Ectodermal cell (in vitro differentiated cells): ENCODE measurements at regions not wholly inside any gene's neighbourhood (a gene's known extent, or its start where the extent isn't known, plus 50 kb on each side); places are given as distances from the start of the nearest gene placed in this dataset.

Experiments used
- H3K27ac ChIP-seq: 2 replicates; pipeline ENCODE4 v1.7.0; 2013; ENCODE audit warnings: mild to moderate bottlenecking, low read depth, low read length; ENCODE audit not compliant: insufficient read depth, poor library complexity, severe bottlenecking
- H3K27me3 ChIP-seq: 2 replicates; pipeline ENCODE4 v1.7.0; 2013; ENCODE audit warnings: mild to moderate bottlenecking, low read length; ENCODE audit not compliant: insufficient read depth, control insufficient read depth, poor library complexity, severe bottlenecking
- H3K36me3 ChIP-seq: one replicate; pipeline ENCODE4 v1.7.0; 2013; ENCODE audit warnings: low read length; ENCODE audit not compliant: control insufficient read depth, insufficient read depth
- H3K4me1 ChIP-seq: one replicate; pipeline ENCODE4 v1.7.0; 2013; ENCODE audit warnings: low read length; ENCODE audit not compliant: control insufficient read depth, insufficient read depth
- H3K4me3 ChIP-seq: 2 replicates; pipeline ENCODE4 v1.7.0; 2013; ENCODE audit warnings: low read depth, low read length, control low read depth; ENCODE audit not compliant: insufficient read depth
- H3K9me3 ChIP-seq: 2 replicates; pipeline ENCODE4 v1.7.0; 2013; ENCODE audit warnings: mild to moderate bottlenecking, low read length, moderate library complexity; ENCODE audit not compliant: control insufficient read depth
- WGBS, 2 experiments: methylation state at CpG; one replicate each; pipeline ENCODE4 v1.1.7; 2013; ENCODE audit warnings: missing lambda C conversion rate in 2 of 2; 5-methylcytosine and 5-hydroxymethylcytosine counted together

DNA sequence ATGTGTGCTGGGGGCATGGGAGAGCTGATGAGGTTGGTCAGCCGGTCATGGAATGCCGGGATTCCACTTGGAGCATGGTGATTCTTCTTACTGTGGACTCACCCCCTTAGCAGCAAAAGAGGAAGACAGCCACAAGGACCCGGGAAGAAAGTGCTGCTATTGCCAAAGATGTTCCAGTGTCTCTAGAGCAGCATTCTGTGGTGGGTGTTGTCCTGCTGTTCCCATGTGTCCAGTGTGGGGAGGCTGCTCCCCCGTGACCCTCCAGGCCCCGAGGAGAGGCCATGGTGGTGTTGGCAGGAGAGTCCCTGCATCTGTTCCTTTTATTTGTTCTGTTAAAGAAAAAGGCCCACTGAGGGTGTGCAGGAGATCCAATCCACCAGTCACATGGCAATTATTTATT, 499.4 kb downstream of the RPS24 start:
- WGBS, 2 experiments: 84 to 85% methylated on average over 5 of the region's 5 CpGs
- no peaks in the 10 kb centered on the region for H3K36me3 ChIP-seq
- no peaks in the 10 kb centered on the region for H3K27me3 ChIP-seq
- H3K4me3 ChIP-seq: no peak overlapping the region
- H3K9me3 ChIP-seq: no peaks in the 10 kb centered on the region
- H3K4me1 ChIP-seq: no peaks in the 10 kb centered on the region
- H3K27ac ChIP-seq: no peak overlapping the region

DNA sequence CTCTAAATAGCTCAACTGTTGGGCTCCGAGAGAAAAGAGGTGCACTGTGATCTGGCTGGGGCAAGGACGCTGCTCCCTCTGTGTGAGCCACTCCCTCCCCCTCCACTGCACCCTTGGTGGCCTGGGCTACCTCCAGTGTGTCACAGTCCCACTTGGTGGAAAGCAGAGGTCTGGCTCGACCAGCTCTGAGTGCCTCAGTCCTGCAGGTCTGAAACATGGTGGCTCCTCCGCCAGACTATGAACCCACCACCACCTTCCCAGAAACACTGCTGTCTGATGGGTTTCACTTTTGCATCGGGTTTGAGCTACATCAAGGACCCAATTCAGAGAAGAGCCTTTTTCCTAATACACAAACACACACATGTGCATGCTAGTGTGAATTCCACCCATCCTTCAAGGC, 500.1 kb downstream of the RPS24 start:
- WGBS, 2 experiments: 83% methylated on average over 5 of the region's 5 CpGs

DNA sequence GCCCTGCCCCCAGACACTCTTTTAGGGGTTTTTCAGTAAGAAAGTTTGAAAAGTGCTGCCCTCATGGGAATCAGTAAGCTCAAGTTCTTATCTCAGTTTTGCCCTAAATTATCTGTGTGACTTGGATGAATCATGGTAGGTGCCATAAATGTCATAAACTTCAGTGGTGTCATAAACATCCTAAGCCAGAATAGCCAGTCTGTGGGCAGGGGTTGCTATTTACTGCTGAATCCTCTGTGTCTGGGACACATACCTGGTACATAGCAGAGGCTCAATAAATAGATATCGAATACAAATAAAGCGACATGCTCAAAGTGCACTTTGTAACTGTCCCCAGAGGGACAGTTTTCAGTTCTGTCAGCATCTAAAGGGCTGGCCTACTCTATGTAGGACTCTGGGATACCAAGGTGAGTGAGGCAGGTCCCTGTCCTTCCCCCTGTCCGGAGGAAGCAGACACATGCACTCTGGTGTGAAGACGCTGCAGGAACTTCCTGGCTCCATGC, 502.1 kb downstream of the RPS24 start:
- Histone ChIP-seq H3K4me1 (no peaks in the 10 kb centered on the region), H3K27me3 (no peaks in the 10 kb centered on the region), H3K4me3 (no peak overlapping the region), H3K27ac (no peak overlapping the region), H3K9me3 (no peaks in the 10 kb centered on the region), H3K36me3 (no peaks in the 10 kb centered on the region)
- WGBS, 2 experiments: 90 to 94% methylated on average over 4 of the region's 4 CpGs

More for the DNA sequence above, 500.1 kb downstream of the RPS24 start:
- Histone ChIP-seq H3K36me3 (no peaks in the 10 kb centered on the region), H3K9me3 (no peaks in the 10 kb centered on the region), H3K27ac (no peak overlapping the region), H3K4me3 (no peak overlapping the region), H3K27me3 (no peaks in the 10 kb centered on the region), H3K4me1 (no peaks in the 10 kb centered on the region)

DNA sequence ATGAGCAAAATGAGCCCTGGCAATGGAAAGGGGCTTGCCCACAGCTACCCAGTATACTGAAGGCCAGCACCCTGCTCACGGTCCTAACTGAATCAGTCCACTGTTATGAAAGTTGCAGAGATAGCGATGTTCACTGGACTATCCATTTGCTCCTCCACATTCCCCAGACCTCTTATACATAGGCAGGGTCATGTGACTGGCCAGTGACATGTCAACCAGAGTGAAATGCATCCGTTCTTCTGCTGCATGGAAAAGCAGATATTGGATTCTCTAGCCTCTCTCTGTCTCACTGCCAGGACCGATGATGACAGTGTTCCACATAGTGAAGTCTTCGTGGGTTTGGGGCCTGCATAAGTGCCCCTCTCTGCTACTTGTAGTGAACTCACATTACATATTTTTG, 503.4 kb downstream of the RPS24 start:
- Histone ChIP-seq H3K27ac (no peak overlapping the region), H3K36me3 (no peaks in the 10 kb centered on the region), H3K27me3 (no peaks in the 10 kb centered on the region), H3K4me3 (no peak overlapping the region), H3K9me3 (no peaks in the 10 kb centered on the region), H3K4me1 (no peaks in the 10 kb centered on the region)
- WGBS, 2 experiments: 95 to 97% methylated on average over 5 of the region's 5 CpGs

DNA sequence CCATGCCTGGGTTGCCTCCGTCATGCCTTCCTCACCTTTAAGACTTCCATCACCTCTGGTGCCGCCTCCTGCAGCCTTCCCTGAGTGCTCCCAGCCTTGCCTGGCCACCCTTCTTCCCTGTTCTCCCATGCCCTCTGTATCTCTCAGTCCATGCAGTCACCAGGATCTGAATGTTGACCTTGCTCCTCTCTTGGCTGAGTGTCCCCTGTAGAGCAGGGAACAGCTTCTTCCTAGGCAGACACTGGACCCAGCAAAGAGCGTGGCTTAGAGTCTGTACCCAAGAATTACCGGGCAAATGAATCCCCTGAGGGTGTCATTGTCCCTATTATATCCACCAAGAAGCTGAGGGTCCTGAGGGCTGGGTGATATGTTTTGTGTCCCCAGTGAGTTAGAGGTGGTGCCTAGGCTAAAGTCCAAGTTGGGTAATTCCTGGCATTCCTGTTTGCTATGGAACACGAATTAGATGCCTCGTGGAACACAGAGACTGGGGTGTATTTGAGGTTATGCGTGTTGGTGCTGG, 505.6 kb downstream of the RPS24 start:
- H3K4me3 ChIP-seq: no peak overlapping the region
- H3K36me3 ChIP-seq: no peaks in the 10 kb centered on the region
- H3K27ac ChIP-seq: no peak overlapping the region
- H3K27me3 ChIP-seq: no peaks in the 10 kb centered on the region
- H3K4me1 ChIP-seq: peaks cover 19% of the 10 kb centered on the region
- WGBS, 2 experiments: 88 to 89% methylated on average over 7 of the region's 7 CpGs
- H3K9me3 ChIP-seq: no peaks in the 10 kb centered on the region

DNA sequence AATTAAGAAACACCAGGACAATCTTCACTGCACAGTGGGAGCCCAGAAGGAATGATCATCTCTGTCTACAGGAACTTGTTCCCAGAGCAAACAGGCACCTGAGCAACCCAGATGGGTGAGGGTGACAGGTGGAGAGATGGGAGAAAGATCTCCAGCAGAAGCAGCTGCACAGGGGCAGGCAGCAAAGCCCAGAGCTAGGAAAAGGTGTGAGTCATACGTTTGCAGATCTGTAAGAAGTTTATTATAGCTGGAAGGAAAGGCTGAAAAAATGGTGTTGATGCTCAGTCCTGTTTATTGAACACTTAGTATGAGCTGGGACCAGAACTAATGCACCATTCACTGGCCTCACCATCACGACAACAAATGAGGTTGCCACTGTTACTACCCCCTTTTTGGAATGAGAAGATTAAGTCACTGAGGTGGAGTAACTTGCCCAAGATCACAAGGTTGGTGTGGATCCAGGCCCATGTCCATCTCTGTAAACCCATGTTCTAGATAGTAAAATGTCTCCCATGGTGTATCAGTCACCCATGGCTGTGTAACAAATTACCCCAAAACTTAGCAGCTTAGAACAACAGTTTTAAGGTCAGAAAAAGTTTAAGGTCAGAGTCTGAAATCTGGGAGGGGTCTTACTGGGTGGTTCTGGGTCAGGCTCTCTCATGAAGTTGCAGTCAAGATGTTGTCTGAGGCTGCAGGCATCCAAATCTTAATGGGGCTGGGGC, 506.9 kb downstream of the RPS24 start:
- 95 to 99% methylated on average over 2 of the region's 2 CpGs for WGBS, 2 experiments
- H3K9me3 ChIP-seq: no peaks in the 10 kb centered on the region
- no peak overlapping the region for H3K4me3 ChIP-seq
- no peaks in the 10 kb centered on the region for H3K27me3 ChIP-seq
- no peak overlapping the region for H3K27ac ChIP-seq
- H3K36me3 ChIP-seq: no peaks in the 10 kb centered on the region
- H3K4me1 ChIP-seq: peaks cover 25% of the 10 kb centered on the region

DNA sequence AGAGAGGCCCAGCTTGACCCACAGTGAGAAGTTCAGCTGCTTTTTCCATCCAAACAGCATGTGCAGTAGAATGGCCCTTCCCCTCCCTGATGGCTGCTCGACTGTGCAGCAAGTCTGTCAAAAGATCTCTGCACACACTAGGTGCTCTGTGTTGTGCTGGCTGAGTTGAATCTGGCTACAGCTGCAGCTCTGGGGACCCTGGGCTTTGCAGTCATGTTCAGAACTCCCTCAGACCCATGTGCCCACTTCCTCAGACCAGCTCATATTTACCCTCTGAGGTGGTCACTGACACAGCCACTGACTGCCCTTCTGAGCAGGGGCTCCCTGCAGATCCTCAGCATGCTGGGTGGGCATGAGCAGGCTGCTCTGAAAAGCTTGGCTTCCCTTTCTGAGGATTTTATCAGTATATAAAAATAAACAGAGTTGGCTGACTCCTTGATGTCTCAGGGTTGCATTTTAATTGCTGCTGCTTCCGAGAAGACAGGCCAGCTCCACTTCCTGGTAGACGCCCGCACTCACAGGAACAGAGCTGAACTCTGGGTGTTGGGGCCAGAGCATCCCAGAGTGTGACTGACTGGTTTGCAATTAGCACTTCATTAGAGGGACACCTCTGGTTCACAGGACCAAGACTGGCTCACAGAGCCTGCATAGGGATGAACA, 507.9 kb downstream of the RPS24 start:
- no peak overlapping the region for H3K4me3 ChIP-seq
- 80 to 83% methylated on average over 4 of the region's 4 CpGs for WGBS, 2 experiments
- no peaks in the 10 kb centered on the region for H3K9me3 ChIP-seq
- no peaks in the 10 kb centered on the region for H3K27me3 ChIP-seq
- H3K36me3 ChIP-seq: no peaks in the 10 kb centered on the region
- no peak overlapping the region for H3K27ac ChIP-seq
- peaks cover 25% of the 10 kb centered on the region for H3K4me1 ChIP-seq

DNA sequence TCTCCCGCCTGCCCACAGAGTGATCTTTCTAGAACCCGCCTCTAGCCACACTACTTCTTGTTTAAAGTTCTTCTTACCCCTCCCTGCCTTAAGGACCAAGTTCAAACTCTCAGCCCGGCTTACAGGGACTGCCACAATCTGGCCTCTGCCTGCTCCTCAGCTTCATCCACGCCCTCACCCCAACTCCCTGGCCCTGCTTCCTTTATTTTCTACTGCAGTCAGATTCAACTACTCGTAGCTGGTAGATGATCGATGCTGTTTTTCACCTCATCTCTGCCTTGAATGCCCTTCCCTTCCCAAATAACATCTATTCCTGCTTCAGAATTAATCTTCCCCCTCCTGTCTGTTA, 508.5 kb downstream of the RPS24 start:
- peaks cover 26% of the 10 kb centered on the region for H3K4me1 ChIP-seq
- H3K27me3 ChIP-seq: no peaks in the 10 kb centered on the region
- no peaks in the 10 kb centered on the region for H3K36me3 ChIP-seq
- no peaks in the 10 kb centered on the region for H3K9me3 ChIP-seq
- no peak overlapping the region for H3K4me3 ChIP-seq
- no peak overlapping the region for H3K27ac ChIP-seq
- WGBS, 2 experiments: 92% methylated on average over 6 of the region's 6 CpGs

DNA sequence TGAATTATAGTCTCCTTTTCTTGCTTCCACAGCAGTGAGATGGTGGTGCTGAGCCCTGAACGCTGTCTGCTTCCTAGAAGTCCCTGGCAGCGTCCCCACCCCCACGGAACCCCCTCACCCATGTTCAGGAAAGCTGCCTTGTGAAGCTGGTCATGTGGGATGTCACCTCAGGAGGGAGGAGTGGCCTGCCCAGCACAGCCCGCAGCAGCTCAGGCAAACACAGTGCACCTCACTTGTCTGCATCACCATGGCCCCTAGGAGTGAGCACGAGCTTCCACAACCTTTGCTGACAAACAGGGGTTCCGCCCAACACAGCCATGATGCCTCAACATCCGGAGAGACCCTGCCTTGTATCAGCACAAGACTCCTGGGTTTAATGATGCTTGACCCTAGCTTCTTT, 508.9 kb downstream of the RPS24 start:
- H3K4me3 ChIP-seq: no peak overlapping the region
- no peaks in the 10 kb centered on the region for H3K36me3 ChIP-seq
- H3K9me3 ChIP-seq: no peaks in the 10 kb centered on the region
- WGBS, 2 experiments: 77 to 79% methylated on average over 7 of the region's 7 CpGs
- no peaks in the 10 kb centered on the region for H3K27me3 ChIP-seq
- no peak overlapping the region for H3K27ac ChIP-seq
- H3K4me1 ChIP-seq: peaks cover 28% of the 10 kb centered on the region

DNA sequence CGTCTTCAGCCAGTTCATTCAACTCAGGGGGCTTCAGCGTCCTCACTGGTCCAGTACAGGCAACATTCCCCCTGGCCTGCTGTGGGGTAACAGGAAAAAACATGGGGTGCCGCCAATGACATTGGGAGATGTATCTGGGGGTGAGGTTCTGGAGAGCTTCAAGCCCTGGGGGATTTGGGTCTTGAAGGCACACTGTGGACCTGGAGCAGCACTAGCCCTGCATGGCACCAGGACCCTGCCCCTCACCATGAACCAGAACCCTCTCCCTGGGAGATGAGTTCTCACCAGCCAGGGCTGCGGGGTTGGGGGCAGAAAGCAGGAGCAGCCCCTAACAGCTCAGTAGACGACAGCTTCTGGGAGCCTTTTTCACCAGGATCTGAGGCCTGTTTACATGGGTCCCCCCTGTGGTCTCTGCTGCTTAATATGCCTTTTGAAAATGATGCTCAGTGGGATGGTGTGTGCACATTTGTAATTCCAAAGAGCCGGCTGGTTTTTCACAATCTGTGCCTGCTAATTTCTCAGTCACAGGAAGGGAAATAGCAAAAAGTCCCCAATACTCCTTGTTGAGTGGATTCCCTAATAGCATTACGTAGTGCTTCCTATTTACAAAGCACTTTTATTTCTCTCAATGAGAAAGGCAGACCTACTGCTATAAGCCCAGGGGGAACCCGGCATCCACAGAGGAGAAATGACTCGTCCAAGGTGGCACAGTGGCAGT, 509.5 kb downstream of the RPS24 start:
- H3K36me3 ChIP-seq: no peaks in the 10 kb centered on the region
- H3K9me3 ChIP-seq: no peaks in the 10 kb centered on the region
- H3K4me3 ChIP-seq: no peak overlapping the region
- H3K27ac ChIP-seq: no peak overlapping the region
- peaks cover 28% of the 10 kb centered on the region for H3K4me1 ChIP-seq
- 76 to 78% methylated on average over 9 of the region's 9 CpGs for WGBS, 2 experiments
- H3K27me3 ChIP-seq: no peaks in the 10 kb centered on the region
